GM21529 (cell line): ENCODE measurements at regions not wholly inside any gene's neighbourhood (a gene's known extent, or its start where the extent isn't known, plus 50 kb on each side); places are given as distances from the start of the nearest gene placed in this dataset.

Source experiments
- ATAC-seq: cut with Tn5 transposase; IDR thresholded peaks from one replicate; pipeline ENCODE4 v1.9.1; 2021; ENCODE audit not compliant: unreplicated experiment

GRCh38 chr20:16175322-16175961 lies 397.8 kb downstream of the KIF16B start:
- ATAC-seq = peak; percentile 85

- ATAC-seq = no peak
Observed at GRCh38 chr20:16174311-16174710, 398.9 kb downstream of the KIF16B start.

- no peak for ATAC-seq
Observed at GRCh38 chr20:16173044-16173443, 400.2 kb downstream of the KIF16B start.

GRCh38 chr20:16171180-16171579 lies 402.1 kb downstream of the KIF16B start:
- ATAC-seq = no peak

GRCh38 chr20:16170406-16170971 lies 402.8 kb downstream of the KIF16B start:
- ATAC-seq = no peak

GRCh38 chr20:16167423-16168130 lies 405.7 kb downstream of the KIF16B start:
- ATAC-seq = no peak

GRCh38 chr20:16166737-16167136 lies 406.5 kb downstream of the KIF16B start:
- ATAC-seq = no peak

- ATAC-seq = peak; percentile 53
Observed at GRCh38 chr20:16158976-16159286, 414.3 kb downstream of the KIF16B start.

- peak; percentile 90 for ATAC-seq
Observed at GRCh38 chr20:16158090-16158975, 414.9 kb downstream of the KIF16B start.

GRCh38 chr20:16147916-16148315 lies 425.3 kb downstream of the KIF16B start:
- ATAC-seq = no peak

GRCh38 chr20:16147216-16147615 lies 426.0 kb downstream of the KIF16B start:
- ATAC-seq = no peak

GRCh38 chr20:16145919-16146318 lies 427.3 kb downstream of the KIF16B start:
- no peak for ATAC-seq

- no peak for ATAC-seq
Observed at GRCh38 chr20:16143596-16143995, 429.7 kb downstream of the KIF16B start.

GRCh38 chr20:16135630-16136029 lies 437.6 kb downstream of the KIF16B start:
- ATAC-seq = no peak

GRCh38 chr20:16132036-16132798 lies 441.0 kb downstream of the KIF16B start:
- ATAC-seq = no peak

GRCh38 chr20:16129411-16129810 lies 443.8 kb downstream of the KIF16B start:
- ATAC-seq = no peak

GRCh38 chr20:16128538-16129106 lies 444.6 kb downstream of the KIF16B start:
- no peak for ATAC-seq

- ATAC-seq = no peak
Observed at GRCh38 chr20:16125816-16126215, 447.4 kb downstream of the KIF16B start.

GRCh38 chr20:16124911-16125776 lies 448.1 kb downstream of the KIF16B start:
- no peak for ATAC-seq

GRCh38 chr20:16124491-16124890 lies 448.8 kb downstream of the KIF16B start:
- ATAC-seq = no peak
